Cerebellar nuclear complex (tissue), 1 donor: ENCODE measurements at regions not wholly inside any gene's neighbourhood (a gene's known extent, or its start where the extent isn't known, plus 50 kb on each side); places are given as distances from the start of the nearest gene placed in this dataset.

Source experiments
- DNase-seq, 2 experiments: peaks; one replicate each; lab custom pipeline; 2025; lab: John Stamatoyannopoulos, UW

DNA sequence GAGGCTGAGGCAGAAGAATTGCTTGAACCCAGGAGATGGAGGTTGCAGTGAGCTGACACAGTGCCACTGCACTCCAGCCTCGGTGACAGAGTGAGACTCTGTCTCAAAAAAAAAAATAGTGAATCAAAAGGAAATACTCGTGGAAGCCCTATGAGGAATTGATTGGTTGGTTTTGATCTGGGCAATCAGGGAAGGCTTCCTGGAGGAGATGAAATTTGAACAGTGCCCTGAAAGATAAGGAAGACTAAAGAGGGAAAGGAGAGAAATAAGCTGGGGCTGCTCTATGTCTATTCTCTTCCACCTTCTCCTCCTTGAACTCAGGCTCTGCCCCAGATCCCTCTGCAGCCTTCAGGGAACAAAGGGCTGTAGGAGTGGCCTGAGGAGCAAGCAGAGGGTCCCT lies 54.1 kb downstream of the IRF2BPL start:
- DNase-seq, result no peak

DNA sequence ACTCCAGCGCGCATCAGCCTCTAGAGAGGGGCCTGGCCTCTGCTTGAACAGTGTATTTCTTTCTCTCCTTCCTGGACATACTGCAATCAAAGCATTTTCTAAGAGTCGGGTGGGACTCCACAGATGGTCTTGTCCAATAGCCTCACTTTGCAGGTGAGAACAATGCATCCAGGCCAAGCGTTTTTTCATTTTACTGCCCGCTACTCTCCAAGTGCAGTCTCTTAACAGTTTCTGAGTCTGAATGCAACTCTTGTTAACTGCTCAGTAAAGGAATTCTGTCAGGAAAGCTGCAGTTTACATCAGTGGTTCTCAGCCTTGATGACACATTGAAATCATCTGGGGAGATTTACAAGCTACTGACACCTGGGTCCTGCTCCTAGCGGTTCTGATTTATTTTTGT lies 57.0 kb downstream of the IRF2BPL start:
- no peak for DNase-seq

DNA sequence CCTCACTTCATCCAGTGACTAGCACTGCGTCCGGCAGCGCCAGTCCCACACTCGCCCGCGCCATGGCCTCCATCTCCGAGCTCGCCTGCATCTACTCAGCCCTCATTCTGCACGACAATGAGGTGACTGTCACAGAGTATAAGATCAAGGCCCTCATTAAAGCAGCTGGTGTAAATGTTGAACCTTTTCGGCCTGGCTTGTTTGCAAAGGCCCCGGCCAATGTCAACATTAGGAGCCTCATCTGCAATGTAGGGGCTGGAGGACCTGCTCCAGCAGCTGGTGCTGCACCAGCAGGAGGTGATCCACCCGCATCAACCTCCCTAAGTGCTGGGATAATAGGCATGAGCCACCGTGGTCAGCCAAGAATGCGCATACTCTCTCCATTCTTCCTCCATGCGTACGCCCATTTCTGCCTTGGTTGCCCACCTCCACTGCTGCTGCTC lies 59.9 kb downstream of the IRF2BPL start:
- DNase-seq, result no peak

DNA sequence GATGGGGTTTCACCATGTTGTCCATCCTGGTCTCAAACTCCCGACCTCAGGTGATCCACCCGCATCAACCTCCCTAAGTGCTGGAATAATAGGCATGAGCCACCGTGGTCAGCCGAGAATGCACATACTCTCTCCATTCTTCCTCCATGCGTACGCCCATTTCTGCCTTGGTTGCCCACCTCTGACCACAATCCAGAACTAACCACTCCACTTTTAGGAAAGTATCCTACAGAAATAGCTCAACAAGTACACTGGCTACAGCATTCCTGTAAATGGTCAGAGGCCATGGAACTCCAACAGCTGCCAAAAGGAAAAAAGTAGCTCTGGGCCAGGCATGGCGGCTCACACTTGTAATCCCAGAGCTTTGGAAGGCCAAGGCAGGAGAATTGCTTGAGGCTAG lies 60.7 kb downstream of the IRF2BPL start:
- DNase-seq, result no peak

DNA sequence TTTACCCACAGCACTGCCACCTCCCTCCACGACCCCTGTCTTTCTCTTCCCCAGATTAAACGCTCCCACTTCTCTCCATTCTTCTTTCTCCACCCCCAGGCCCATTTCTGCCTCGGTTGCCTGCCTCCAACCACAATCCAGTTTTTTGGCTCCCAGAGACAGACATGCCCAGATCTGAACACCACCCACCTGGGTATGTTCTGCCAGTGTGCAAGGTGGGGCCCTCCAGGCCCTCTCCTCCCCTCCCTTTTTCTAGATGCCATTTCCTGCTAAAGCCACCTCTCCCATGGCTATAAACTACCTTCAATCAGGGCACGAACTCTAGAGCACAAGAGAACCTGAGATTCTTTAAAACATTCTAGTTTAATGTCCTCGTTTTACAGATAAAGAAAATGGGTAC lies 63.3 kb downstream of the IRF2BPL start:
- no peak for DNase-seq

DNA sequence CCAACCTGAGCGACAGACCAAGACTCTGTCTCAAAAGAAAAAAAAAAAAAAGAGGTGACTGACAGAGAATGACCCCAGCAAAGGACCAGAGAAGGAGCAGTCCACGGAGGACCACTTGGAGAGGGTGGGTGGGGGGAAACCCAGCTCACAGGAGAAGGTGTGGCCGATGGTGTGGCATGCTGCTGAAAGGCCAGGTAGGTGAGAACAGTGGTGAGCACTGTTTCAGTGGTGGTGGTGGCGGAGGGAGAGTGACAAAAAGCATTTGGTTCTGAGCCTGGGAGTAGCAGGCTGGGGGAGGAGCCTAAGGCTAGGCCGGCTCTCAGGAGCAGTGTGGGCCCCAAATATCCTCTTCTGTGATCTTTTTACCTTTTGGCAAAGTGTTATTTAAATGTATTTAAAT lies 63.8 kb downstream of the IRF2BPL start:
- DNase-seq, result no peak

DNA sequence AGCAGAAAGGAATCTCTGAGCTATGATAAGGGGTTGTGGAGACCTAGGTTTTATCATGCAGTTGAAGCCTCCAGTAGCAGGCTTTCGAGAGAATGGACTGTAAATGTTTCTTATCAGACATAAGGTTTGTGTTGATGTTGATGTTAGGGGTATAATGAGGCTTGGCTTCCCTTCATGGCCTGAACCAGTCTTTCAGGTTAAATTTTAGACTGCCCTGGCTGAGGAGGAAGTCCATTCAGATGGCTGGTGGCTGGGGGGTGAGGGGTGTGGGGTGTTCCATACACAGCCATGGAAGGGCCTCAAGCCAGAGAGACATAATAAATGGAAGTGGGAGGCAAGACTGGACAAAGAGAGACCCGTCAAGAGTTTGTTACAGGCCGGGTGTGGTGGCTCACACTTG lies 65.1 kb downstream of the IRF2BPL start:
- no peak for DNase-seq

DNA sequence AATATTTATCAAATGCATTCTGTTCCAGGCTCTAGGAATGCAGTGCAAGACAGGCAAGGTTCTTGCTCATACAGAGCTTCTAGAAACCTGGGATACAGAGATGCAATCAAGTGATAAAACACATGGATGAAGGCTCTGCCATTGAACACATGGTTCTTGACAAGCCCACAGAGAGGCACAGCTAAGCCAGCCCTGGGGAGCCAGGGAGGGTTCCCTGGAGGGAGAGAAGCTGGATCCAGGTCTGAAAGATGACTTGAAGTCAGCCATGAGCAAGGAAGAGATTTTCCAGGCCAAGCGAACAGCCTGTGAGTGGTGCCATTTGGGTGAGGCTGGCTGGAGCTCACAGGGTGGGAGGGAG lies 66.2 kb downstream of the IRF2BPL start:
- no peak for DNase-seq

DNA sequence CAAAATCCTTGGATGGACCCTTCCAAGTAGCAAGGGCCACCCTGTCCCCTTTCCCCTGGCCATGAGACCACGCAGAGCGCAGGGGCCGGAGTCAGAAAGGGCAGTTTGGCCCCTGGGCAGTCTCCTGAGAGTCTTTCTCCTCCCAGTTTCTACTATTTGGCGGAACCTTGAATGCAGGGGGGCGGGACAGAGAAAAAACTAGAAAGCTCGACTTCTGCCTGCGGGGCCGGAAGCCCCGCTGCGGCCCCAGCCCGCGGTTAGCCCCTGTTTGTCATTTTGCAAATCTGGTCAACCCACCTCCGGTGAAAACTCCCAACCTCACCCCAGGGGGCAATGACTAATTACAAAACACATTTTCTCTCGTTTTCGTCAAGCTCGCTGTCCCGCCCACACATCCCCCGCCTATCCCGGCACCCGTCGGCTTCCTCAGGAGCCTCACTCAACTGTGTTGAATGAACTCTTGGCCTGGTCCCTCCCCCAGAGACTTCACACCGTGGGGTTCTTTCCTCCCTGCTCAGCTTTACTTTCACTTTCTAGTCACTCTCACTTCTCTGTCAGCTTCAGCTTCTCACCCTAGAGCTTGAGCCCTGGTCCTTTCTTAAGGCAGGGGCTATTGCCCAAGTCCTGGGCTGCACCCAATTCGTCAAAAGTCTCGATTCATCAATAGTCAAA lies 66.7 kb downstream of the IRF2BPL start:
- no peak for DNase-seq

DNA sequence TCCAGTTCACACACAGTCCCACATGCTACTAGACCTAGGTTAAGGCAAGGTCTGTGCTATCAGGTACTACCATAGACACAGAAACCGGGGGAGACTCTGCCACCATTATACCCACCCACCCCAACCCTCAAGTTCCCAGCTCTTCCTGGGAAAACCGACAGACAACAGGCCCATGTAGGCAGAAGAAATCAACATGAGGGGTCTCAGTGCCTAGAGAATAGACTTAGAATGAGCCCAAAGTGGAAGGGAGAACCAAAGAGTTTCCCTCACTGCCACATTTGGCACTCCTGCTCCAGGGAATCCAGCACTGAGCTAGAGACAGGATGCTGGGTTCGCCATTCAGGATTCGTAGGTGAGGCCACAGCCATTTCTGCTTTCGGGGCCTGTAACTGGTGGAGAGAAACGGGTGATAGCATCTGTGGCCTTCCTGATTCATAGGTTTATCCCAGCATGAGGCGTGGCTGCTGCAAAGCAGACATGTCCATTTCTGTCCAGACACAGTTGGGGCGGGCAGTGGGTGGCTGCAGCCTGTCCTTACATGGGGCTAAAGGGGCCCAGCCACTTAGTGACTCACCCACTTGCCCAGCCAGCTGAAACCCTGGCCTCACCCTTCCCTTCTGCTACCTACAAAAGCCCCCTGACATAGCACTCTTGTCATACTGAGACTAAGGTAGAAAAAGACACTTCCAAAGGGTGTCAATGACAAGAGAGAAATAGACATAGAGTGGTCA lies 69.4 kb downstream of the IRF2BPL start:
- no peak for DNase-seq

DNA sequence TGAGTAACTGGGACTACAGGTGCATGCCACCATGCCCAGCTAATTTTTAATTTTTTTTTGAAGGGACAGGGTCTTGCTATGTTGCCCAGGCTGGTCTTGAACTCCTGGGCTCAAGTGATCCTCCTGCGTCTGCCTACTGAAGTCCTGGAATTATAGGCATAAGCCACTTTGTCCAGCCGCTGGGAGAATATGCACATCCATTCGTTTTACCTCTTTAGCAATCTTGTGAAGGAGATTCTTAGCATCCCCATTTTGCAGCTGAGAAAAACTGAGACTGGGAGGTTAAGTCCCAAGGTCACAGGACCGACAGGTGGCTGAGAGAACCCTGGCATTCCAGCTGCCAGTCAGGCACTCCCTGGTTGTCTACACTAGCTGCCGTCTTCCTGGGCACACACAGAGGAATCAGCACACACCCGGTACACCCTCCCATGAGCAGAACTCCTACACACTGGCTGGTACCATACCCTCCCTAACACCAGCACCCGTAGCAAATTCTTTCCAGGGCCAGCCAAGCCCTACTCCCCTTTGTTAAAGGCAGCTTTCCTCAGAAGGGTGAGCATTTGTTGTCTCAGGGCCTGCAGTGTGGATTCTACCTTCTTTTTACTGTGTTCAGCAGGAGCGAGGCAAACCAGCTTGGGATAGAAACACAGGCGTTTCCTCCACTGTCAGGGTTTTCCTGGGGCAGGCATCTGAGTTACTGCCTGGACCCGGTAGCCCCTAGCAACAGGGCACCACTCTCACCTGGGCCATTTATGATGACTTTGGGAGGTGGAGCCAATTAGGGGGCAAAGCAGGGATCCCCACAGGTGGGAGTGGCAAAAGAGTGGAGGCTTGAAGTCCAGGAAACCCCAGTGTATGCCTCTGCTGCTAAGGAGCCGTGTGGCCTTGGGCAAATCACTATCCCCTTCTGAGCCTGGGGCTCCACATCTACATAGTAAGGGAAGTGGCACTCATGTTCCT lies 70.2 kb downstream of the IRF2BPL start:
- no peak for DNase-seq

DNA sequence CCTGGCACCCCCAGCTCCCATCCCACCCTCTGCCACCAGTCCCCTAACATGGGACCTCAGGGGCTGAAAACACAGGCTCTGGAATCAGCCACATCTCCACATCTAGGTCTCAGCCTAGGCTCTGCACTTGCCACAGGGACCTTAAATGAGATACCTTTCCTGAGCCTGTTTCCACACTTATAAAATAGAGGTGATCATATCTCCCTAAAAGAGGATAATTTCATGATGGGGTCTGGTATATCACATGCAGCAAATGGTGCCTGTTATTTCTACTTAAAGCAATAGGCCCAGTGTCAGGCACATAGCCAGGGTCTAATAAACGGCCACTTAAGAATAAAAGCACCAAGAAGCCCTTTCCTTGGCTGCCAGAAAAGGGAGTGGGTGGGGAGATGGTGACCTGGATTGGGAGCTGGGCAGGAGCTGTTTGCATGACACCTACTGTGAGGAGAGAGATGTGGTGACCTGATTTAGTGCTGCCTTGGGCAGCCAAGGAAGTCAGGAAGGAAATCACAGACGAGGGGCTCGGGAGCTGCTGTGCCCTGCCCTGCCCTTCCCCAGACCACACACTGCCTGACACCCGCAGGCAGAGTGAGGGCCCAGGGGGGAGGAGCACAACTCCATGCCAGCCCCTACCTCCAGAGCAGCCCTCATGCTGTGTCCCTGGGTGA lies 71.2 kb downstream of the IRF2BPL start:
- no peak for DNase-seq

DNA sequence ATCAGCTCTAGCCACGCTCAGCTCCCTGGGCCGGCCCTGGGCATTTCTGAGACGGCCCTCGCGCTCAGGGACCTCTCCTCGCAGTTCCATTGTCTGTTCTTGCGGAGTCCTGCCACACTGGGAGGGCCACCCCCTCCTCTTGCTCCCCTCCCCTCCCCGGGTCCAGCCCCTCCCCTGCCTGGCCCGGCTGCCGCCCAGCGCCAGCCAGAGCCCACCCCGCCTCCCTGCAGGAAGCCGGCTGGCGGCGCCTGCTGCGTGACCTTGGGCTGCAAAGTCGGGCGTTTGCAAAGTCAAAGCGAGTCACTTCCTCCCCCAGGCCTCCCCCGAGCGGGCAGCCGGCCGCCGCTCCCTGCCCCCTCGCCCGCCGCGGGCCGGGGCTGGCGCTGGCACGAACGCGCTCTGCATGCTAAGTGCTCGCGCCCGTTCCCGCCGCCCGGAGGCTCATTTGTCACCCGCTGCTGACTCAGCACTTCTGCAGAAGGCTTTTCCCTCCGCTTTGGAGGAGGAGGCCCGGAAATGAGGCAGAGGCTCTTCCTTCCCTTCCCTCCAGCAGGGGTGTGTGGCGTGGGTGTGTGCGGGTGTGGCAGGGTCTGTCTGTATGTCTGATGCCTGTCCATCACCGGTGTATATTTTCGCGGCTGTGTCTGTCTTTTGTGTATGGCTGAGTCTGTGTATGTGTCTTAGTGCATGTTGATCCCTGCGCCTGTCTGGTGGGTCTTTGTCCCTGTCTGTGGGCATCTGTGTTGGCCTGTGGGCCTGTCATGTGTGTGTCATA lies 72.0 kb downstream of the IRF2BPL start:
- peak in 1 of 2 experiments; percentile 12 for DNase-seq

DNA sequence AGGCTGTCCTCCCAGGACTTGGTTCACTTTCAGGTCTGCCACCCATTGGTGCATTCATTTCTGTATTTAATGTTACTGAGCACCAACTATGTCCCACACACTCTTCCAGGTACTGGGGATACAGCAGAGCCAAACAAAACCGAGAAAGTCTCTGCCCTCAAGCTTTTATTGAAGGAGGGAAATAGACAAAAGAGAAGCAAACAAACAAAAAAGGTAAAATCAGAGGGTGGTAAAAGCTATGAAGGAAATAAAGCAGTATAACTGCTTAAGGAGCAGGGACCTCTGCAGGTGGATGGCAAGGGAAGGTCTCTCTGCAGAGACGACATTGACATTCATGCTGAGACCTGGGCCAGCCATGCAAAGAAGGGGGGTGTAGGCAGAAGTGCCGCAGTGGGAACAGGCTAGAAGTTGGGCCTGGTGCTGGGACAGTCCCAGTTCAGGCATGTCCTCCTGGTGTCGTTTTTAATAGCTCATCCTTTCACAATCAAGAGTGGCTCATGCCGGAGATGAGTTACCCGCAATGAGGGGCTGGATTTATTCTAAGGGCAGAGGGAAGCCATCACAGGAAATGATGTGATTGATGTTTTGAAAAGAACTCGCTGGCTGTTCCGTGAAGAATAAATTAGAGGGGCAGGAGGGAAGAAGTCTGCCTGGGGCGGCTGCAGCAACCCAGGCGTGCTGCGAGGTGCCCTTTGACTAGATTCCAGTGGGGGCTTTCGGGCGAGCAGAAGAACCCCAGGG lies 72.8 kb downstream of the IRF2BPL start:
- DNase-seq, result no peak

DNA sequence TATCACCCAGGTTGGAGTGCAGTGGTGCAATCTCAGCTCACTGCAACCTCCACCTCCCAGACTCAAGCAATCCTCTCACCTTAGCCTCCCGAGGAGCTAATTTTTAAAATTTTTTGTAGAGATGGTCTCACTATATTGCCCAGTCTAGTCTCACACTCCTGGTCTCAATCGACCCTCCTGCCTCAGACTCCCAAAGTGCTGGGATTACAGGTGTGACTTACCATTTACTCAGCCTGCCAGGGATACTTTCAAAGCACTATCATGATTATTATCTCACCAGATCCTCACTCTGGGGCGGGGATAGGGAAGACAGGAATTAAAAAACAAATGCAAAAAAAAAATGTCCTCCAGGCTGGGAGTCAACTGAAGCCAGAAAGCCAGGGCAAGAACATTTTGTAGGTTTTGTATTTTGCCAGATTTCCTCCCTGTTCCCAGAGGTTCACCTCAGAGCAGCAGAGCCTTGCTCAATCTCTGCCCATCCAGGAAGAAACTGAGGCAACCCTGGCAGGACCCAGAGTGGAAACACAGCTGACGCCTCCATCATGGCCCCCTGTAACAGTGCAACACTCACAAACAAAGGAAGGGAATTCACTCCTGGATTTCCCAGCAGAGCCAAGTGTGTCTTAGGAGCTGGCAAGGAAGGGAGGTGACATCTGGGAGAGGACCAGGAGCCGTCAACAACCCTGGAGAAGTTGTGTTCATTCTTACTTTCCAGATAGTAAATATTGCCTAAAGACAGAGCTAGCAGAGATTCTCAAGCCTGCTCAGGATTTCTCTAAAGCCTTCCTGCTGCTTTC lies 73.9 kb downstream of the IRF2BPL start:
- DNase-seq, result no peak

DNA sequence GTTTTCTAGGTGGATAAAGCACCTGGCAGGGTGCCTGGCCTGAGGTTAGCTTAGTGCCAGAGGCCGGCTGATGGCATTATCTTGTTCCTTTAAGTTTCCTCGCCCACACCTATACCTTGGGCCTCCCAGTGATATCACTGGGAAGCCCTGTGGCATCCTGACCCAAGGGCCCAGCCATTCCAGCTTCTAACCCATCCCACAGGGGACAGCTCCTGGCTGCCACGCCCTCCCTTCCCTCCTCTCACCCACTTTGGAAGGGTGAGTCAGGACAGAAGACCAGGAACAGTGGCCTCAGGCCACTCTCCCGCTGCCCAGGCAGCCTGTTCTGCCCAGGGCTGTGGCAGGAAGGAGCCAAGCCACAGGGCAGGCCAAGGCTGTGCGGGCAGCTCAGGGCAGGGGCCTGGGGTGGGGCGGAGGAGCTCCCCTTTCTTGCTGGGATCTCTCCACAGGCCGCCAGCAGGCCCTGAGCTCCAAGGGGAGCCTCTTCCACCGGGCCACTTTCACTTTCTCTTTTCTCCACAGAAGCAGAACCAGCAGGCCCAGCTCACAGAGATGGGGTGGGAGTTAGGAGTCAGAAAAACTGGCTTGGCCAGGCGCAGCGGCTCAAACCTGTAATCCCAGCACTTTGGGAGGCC lies 75.1 kb downstream of the IRF2BPL start:
- no peak for DNase-seq

DNA sequence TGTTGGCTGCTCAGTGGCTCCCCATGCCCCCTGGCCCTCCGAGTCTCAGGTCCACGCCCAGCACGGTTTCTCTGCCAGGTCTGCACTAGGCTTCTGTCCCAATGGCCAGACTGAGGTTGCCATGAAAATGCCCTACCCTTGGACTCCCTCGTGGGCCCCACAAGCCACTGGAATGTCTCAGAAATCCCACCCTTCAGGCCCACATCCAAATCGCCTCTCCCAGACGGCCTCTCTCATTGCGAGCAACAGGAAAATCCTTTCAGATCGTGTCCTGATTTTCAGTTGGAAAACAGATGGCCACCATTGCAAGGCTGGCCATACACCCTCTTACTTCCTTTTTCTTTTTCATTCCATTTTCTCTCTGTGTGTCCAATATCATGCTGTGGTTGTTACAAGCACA lies 77.3 kb downstream of the IRF2BPL start:
- no peak for DNase-seq

DNA sequence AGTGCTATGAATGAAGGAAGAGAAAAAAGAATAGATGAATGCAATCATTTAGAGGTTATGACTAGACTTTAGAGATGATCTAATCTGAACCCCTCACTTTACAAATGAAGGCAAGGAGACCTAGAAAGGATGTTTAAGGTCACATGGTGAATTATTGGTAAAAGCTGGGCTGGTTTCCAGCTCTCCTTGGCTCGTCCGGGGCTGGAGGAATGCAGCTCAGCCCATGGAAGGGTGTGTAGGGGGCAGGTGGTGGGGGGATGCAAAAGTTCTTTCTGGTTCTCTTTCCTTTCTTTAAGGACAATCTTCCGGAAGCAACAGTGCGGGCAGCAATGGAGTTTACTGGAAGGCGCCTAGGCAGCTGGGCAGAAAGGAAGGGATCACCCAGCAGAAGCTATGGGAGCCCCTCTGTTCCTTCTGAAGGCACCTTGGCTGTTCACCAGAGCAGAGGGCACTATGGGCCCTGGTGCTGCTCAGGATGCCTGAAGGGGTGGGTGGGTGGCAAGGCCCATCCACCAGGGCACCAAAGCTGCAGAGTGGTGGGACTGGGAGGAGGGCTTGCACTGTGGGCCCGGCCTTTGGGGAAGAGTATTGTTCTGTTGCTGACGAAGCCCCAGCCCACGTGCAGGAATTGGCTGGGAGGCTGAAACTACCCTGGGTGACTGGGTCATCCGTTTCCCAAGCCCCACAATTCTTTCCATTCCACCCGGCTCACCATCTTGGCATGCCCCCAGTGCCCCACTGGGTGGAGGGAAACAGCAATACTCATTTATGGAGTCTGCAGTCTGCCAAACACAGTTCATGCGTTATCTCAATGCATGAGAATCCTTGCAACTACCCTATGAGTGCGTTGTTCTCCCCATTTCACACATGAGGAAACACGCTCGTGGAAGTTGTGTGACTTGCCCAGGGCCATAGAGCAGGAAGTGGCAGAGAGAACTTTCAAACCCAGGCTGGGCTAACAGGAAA lies 78.2 kb downstream of the IRF2BPL start:
- DNase-seq, result no peak
